Left ventricle myocardium inferior (tissue), 1 donor: ENCODE measurements at regions not wholly inside any gene's neighbourhood (a gene's known extent, or its start where the extent isn't known, plus 50 kb on each side); places are given as distances from the start of the nearest gene placed in this dataset.

Experiments
- DNase-seq: peaks from one replicate; pipeline ENCODE4 v3.0.0-alpha.2; 2020
- H3K27ac ChIP-seq: fragments of 200-600 bp; replicated peaks from 2 replicates; pipeline ENCODE4 v1.8.0; 2021
- H3K27me3 ChIP-seq: fragments of 200-600 bp; 2 replicates; pipeline ENCODE4 v1.8.0; 2021; ENCODE audit warnings: low read depth
- H3K36me3 ChIP-seq: fragments of 200-600 bp; 2 replicates; pipeline ENCODE4 v1.8.0; 2021
- H3K4me1 ChIP-seq: fragments of 200-600 bp; 2 replicates; pipeline ENCODE4 v1.8.0; 2021
- H3K4me3 ChIP-seq: fragments of 200-600 bp; 2 replicates; pipeline ENCODE4 v1.8.0; 2021; ENCODE audit warnings: mild to moderate bottlenecking, moderate library complexity
- H3K9me3 ChIP-seq: fragments of 200-600 bp; replicated peaks from 2 replicates; pipeline ENCODE4 v1.8.0; 2021
- CTCF ChIP-seq: fragments of 200-600 bp; IDR thresholded peaks from 2 replicates; pipeline ENCODE4 v1.8.0; 2021; ENCODE audit warnings: antibody characterized with exemption, mild to moderate bottlenecking, borderline replicate concordance
- intact Hi-C: fragments of 100-400 bp; cut with micrococcal nuclease; formaldehyde crosslinking; loops from one replicate; pipeline ENCODE4 v1.11.0; 2022
- donor health status: DM: no; HTN: yes; CAD: no; lungs with severe emphysema.

- intact Hi-C loops: no loop called here
- no peak for TF ChIP-seq CTCF
- H3K27ac ChIP-seq: no peak overlapping the region
Measured at GRCh38 chr19:31706691-31707620, 357.7 kb upstream of the TSHZ3 start.

GRCh38 chr19:31708520-31708919 is 359.3 kb upstream of the TSHZ3 start:
- H3K36me3 ChIP-seq: no peaks in the 10 kb centered on the region
- H3K27ac ChIP-seq: no peak overlapping the region
- no peaks in the 10 kb centered on the region for H3K4me1 ChIP-seq
- peaks cover 21% of the 10 kb centered on the region for H3K9me3 ChIP-seq
- H3K27me3 ChIP-seq: peaks cover 5% of the 10 kb centered on the region
- H3K4me3 ChIP-seq: no peak overlapping the region
- DNase-seq: no peak
- no peak for TF ChIP-seq CTCF
- intact Hi-C loops: no loop called here

More at GRCh38 chr19:31706691-31707620, 357.7 kb upstream of the TSHZ3 start:
- Histone ChIP-seq H3K4me1 (no peaks in the 10 kb centered on the region), H3K9me3 (peaks cover 21% of the 10 kb centered on the region), H3K4me3 (no peak overlapping the region), H3K27me3 (peaks cover 5% of the 10 kb centered on the region), H3K36me3 (no peaks in the 10 kb centered on the region)
- DNase-seq: no peak

GRCh38 chr19:31709476-31709875 is 360.2 kb upstream of the TSHZ3 start:
- peaks cover 1% of the 10 kb centered on the region for H3K27me3 ChIP-seq
- intact Hi-C loops: no loop called here
- no peak for DNase-seq
- H3K4me3 ChIP-seq: no peak overlapping the region
- H3K9me3 ChIP-seq: peaks cover 24% of the 10 kb centered on the region
- H3K36me3 ChIP-seq: no peaks in the 10 kb centered on the region
- H3K4me1 ChIP-seq: no peaks in the 10 kb centered on the region
- no peak overlapping the region for H3K27ac ChIP-seq
- no peak for TF ChIP-seq CTCF

- no peak overlapping the region for H3K4me3 ChIP-seq
- H3K36me3 ChIP-seq: no peaks in the 10 kb centered on the region
- no peaks in the 10 kb centered on the region for H3K4me1 ChIP-seq
- intact Hi-C loops: no loop called here
- H3K27ac ChIP-seq: no peak overlapping the region
- DNase-seq: no peak
- peaks cover 32% of the 10 kb centered on the region for H3K27me3 ChIP-seq
- TF ChIP-seq CTCF: no peak
- peaks cover 24% of the 10 kb centered on the region for H3K9me3 ChIP-seq
Measured at GRCh38 chr19:31715249-31715945, 366.2 kb upstream of the TSHZ3 start.

GRCh38 chr19:31716826-31717225 is 367.6 kb upstream of the TSHZ3 start:
- intact Hi-C loops: no loop called here

More at GRCh38 chr19:31716826-31717225, 367.6 kb upstream of the TSHZ3 start:
- no peak overlapping the region for H3K27ac ChIP-seq
- no peak overlapping the region for H3K4me3 ChIP-seq
- H3K4me1 ChIP-seq: no peaks in the 10 kb centered on the region
- no peak for DNase-seq
- no peaks in the 10 kb centered on the region for H3K36me3 ChIP-seq
- peaks cover 46% of the 10 kb centered on the region for H3K27me3 ChIP-seq
- H3K9me3 ChIP-seq: peaks cover 21% of the 10 kb centered on the region
- no peak for TF ChIP-seq CTCF
